GM12872 (cell line): ENCODE measurements at regions not wholly inside any gene's neighbourhood (a gene's known extent, or its start where the extent isn't known, plus 50 kb on each side); places are given as distances from the start of the nearest gene placed in this dataset.

Source experiments
- TF ChIP-seq, protein P1 (sequence below): IDR thresholded peaks from 3 replicates; pipeline ENCODE4 v1.5.1; 2011; ENCODE audit warnings: low read depth, mild to moderate bottlenecking, low read length, moderate library complexity; ENCODE audit not compliant: insufficient read depth

DNA sequence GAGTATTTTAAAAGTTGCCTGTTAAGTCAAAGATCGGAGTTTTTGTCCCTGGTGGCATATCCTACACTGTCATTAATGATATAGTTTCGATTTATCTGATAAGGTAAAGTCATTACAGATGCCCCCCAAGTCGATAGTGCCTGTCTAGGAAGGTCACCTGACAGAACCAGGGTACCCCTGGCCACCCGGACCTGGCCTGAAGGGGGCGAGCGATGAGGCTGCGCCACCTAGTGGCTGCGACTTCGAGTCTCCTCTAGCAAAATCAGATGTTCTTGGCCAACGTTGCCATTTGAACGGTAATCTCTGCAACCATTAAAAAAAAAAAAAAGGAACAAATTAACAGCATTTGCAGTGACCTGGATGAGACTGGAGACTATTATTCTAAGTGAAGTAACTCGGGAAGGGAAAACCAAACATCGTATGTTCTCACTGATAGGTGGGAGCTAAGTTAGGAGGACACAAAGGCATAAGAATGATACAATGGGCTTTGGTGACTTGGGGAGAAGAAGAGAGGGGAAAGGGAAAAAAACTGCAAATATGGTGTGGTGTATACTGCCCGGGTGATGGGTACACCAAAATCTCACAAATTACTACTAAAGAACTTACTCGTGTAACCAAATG, 565.1 kb downstream of the LIG4 start:
- TF ChIP-seq, protein P1, sequence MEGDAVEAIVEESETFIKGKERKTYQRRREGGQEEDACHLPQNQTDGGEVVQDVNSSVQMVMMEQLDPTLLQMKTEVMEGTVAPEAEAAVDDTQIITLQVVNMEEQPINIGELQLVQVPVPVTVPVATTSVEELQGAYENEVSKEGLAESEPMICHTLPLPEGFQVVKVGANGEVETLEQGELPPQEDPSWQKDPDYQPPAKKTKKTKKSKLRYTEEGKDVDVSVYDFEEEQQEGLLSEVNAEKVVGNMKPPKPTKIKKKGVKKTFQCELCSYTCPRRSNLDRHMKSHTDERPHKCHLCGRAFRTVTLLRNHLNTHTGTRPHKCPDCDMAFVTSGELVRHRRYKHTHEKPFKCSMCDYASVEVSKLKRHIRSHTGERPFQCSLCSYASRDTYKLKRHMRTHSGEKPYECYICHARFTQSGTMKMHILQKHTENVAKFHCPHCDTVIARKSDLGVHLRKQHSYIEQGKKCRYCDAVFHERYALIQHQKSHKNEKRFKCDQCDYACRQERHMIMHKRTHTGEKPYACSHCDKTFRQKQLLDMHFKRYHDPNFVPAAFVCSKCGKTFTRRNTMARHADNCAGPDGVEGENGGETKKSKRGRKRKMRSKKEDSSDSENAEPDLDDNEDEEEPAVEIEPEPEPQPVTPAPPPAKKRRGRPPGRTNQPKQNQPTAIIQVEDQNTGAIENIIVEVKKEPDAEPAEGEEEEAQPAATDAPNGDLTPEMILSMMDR: peak; percentile 91

DNA sequence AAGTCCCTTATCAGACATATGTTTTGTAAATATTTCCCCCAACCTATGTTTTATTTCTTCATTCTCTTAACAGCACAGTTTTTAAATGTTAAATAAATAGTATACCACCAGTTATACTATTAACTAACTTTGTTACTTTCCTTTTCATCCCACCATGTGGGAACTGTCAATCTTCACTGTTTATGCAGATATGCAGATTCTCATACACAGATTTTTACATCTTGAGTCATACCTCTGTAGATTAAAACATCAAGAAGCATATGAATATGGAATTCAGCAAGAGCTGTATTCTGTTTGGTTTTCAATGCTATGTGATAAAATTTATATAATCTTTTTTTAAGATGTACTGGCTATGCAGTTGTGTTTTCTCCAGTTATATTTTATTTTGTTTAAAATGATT, 566.3 kb downstream of the LIG4 start:
- TF ChIP-seq, protein P1: no peak

DNA sequence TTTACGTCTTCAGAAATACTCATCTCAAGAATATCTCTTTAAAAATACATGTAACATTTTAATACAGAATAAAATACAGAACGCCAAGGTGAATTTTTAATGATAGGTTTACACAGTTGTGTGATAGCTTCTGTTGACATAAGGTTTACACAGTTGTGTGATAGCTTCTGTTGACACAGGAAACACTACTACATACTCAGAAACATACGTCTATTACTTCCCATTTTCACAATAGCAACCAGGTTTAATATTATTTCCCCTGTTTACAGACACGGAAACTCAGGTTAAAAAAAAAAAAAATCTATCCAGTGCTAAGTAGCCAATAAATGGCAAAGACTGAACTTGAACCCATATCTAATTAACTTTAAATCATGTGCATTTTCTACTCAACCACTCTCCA, 571.2 kb downstream of the LIG4 start:
- TF ChIP-seq, protein P1: no peak

DNA sequence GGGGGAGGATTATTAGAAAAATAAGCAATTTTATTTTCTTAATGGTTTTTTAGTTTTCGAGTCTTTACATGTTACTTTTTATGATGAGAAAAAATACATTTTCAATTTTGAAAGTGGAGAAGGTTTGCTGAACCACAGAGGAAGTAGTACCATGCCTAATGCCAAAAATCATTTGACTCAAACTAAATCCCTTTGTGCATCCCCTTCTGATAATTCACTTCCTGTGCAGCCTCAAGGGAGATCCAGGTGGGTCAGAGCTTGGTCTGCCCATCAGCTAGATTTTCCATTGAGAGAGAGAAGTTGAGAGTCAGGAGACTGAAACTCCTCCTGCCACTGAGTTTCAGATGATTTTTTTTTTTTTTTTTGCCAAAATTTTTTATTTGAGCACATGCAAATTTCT, 571.7 kb downstream of the LIG4 start:
- TF ChIP-seq, protein P1: no peak

DNA sequence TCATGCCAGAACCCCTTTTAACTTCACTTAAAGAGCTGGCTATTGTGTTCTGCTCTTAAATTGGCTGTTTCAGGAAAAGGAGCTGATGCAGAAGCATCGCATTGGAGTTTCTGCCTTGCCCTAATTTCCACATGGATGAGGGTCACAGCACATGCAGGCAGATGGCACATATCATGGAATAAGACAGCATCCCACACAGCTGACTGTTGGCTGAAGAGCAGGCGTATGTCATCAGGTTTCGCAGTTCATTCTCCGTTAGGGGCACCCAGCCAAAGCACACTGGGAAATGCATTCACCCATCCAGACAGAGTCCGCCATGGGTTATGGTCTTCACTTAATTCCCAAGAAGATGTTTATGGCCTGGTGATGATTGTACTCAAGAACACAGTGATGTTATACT, 572.5 kb downstream of the LIG4 start:
- TF ChIP-seq, protein P1: no peak

DNA sequence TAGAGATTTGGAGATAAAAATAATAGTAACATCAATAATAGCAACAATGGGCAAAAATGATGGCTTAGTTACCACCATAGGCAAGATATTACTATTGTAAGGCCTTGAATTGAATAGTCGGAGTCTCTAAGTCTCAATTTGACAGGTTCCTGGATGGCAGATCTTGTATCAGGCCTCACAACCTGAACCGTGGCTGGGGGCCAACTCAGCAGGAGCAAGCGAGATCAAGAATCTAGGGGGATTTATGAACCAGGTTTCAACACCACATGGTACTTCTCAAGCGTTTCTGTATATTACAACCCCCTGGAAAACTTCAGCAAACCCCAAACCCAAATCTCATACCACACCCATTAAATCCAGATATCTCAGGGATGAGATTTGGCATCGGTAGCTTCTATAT, 573.8 kb downstream of the LIG4 start:
- TF ChIP-seq, protein P1: no peak

DNA sequence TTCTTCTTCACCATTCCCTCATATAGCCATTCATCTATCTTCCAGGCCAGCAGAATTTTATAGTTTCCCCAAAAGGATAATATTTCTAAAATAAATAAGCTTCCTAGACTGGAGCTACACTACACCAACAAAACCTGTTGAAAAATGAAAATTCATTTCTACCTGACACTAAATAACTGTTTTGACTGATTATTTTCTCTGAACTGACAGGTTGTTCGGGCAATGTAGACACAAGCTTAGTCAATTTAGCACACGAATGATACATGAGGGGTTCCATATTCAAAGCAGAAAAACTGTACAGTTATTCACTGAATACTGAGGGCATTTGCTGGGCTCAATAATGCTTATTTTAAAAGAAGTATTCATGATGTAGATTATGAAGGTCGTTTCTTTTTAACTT, 589.7 kb downstream of the LIG4 start:
- TF ChIP-seq, protein P1: no peak
